Activated naive CD8-positive, alpha-beta T cell treated with anti-CD3 and anti-CD28 coated beads, Interleukin-2, amount 10 ng/mL, durations not matched to agents 7 days and 5 days (primary cell): ENCODE measurements at regions not wholly inside any gene's neighbourhood (a gene's known extent, or its start where the extent isn't known, plus 50 kb on each side); places are given as distances from the start of the nearest gene placed in this dataset.

Experiments
- ATAC-seq: fragments of 150-1000 bp; cut with Tn5 transposase; one replicate; pipeline ENCODE4 v1.10.0; 2021; ENCODE audit warnings: low read depth, moderate library complexity
- POLR2A ChIA-PET: fragments of 350-600 bp; sonication (Branson Sonifier 250); formaldehyde crosslinking; loops from one replicate; lab custom pipeline; 2021; ENCODE audit warnings: antibody characterized with exemption; lab: Charles Lee
- DNase-seq: peaks from one replicate; pipeline ENCODE4 v3.0.0; 2021
- H3K27ac Mint-ChIP-seq: one replicate; pipeline ENCODE4 v1.8.0; 2022; ENCODE audit warnings: mild to moderate bottlenecking, mixed read lengths
- H3K27me3 Mint-ChIP-seq: one replicate; pipeline ENCODE4 v1.8.0; 2022; ENCODE audit warnings: mild to moderate bottlenecking, moderate library complexity, mixed read lengths
- H3K36me3 Mint-ChIP-seq: one replicate; pipeline ENCODE4 v1.8.0; 2021; ENCODE audit warnings: mild to moderate bottlenecking, mixed read lengths
- H3K4me1 Mint-ChIP-seq: one replicate; pipeline ENCODE4 v1.8.0; 2021; ENCODE audit warnings: mixed read lengths
- H3K4me3 Mint-ChIP-seq: one replicate; pipeline ENCODE4 v1.8.0; 2022; ENCODE audit warnings: mild to moderate bottlenecking, moderate library complexity, mixed read lengths
- H3K9me3 Mint-ChIP-seq: one replicate; pipeline ENCODE4 v1.8.0; 2021; ENCODE audit warnings: mixed read lengths

GRCh38 chr3:152703245-152703890 is 131.6 kb upstream of the P2RY1 start:
- no peak for ATAC-seq
- POLR2A ChIA-PET: no interaction called here

DNA sequence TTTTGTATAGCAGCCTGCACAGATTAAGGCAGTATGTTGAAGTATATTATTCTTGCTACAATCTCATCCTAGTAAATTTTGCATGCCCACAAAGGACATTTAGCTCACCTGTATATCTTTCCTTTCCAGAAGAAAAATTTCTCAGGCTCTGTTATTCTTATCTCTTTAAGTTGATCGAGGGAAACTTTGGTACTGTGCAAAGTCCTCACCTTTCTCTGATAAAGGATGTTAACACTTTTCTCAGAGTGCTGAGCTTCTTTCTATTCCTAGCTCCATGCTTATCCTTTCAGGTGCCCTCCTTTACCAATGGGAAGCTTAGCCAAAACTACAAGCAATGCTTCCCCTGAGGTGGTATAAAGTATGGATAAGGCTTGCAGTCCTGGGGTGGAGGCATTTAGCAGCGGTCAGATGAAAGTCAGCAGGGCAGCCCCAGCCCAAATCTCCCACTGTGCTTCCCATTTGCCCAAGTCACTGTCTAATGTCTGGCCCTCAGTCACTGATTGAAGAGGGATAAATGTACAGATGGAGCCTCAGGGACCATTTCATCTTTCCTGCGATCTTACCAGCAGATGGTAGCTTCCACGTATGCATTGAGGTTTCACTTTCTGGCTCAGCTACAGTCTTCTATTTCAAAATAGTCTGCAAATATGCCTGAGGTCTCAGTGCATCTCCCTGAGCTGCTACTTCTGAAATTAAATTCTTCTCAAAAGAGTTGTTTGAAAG is 127.8 kb upstream of the P2RY1 start:
- DNase-seq: no peak
- Mint-ChIP-seq H3K27me3 (peaks cover 7% of the 10 kb centered on the region), H3K4me1 (no peaks in the 10 kb centered on the region), H3K4me3 (no peak overlapping the region), H3K9me3 (no peaks in the 10 kb centered on the region), H3K36me3 (no peaks in the 10 kb centered on the region), H3K27ac (no peak overlapping the region)
- POLR2A ChIA-PET: no interaction called here
- no peak for ATAC-seq

More at GRCh38 chr3:152703245-152703890, 131.6 kb upstream of the P2RY1 start:
- H3K9me3 Mint-ChIP-seq: no peaks in the 10 kb centered on the region
- no peaks in the 10 kb centered on the region for H3K27me3 Mint-ChIP-seq
- no peak overlapping the region for H3K27ac Mint-ChIP-seq
- H3K36me3 Mint-ChIP-seq: no peaks in the 10 kb centered on the region
- H3K4me3 Mint-ChIP-seq: no peak overlapping the region
- no peak for DNase-seq
- no peaks in the 10 kb centered on the region for H3K4me1 Mint-ChIP-seq

- Mint-ChIP-seq H3K36me3 (no peaks in the 10 kb centered on the region), H3K9me3 (no peaks in the 10 kb centered on the region), H3K4me1 (no peaks in the 10 kb centered on the region), H3K27ac (no peak overlapping the region), H3K27me3 (peaks cover 7% of the 10 kb centered on the region), H3K4me3 (no peak overlapping the region)
- ATAC-seq (no peak), DNase-seq (no peak)
- POLR2A ChIA-PET: no interaction called here
Measured at GRCh38 chr3:152709659-152710058, 125.3 kb upstream of the P2RY1 start.

DNA sequence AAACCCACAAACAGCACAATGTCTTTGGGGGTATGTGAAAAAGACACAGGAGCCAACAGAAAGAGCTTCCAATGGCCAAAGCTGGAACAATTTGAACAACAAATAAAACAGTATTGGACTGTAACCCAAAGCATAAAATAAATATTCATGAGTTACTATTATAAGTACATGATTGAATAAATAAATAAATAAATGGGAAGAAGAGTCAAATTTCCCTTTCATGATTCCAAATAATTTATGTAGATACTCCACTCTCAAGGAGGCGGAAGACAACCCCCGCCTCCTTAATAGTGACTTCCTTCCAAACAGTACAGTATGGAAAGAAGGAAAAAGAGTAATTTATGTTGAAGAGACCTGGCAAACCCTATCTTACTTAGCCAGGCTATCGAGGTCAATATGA is 124.4 kb upstream of the P2RY1 start:
- H3K9me3 Mint-ChIP-seq: no peaks in the 10 kb centered on the region
- H3K4me1 Mint-ChIP-seq: no peaks in the 10 kb centered on the region
- H3K27me3 Mint-ChIP-seq: peaks cover 7% of the 10 kb centered on the region
- DNase-seq: no peak
- H3K36me3 Mint-ChIP-seq: no peaks in the 10 kb centered on the region
- no peak for ATAC-seq
- H3K27ac Mint-ChIP-seq: no peak overlapping the region
- no peak overlapping the region for H3K4me3 Mint-ChIP-seq
- POLR2A ChIA-PET: no interaction called here

DNA sequence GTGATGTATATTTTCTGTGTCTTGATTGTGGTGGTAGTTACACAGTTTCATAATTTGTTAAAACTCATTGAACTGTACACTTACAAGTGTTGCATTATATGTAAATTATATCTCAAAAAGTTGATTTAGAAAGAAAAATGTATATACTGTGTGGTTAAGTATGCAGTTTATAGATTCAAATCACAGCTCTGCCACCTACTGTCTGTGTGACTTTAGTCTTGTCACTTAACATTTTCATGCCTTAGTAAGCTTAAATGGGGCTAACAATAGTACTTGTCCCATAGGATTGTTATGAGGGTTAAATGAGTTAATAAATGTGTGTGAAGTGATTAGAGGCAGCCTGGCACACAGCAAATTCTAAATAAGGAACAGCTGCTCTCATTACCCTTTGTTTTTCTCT is 120.9 kb upstream of the P2RY1 start:
- no peak for ATAC-seq
- Mint-ChIP-seq H3K27me3 (peaks cover 24% of the 10 kb centered on the region), H3K36me3 (no peaks in the 10 kb centered on the region), H3K4me3 (no peak overlapping the region), H3K9me3 (no peaks in the 10 kb centered on the region), H3K4me1 (no peaks in the 10 kb centered on the region), H3K27ac (no peak overlapping the region)
- no peak for DNase-seq
- POLR2A ChIA-PET: no interaction called here

DNA sequence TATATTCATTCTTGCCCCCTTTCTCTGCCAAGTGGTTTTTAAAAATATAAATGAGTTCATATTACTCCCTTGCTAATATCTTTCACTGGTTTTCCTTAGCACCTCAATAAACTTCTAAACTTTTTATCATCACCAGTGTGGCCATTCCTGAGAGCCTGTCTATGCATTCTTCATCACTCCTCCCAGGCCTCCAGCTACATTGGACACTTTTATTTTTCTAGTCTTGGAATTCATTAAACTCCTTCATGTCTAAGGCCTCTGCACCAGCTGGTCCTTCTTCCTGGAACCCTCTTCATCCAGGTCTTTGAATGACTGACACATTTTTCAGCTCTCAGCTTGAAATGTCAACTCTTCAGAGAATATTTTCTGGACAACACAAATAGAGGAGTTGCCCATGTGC is 120.4 kb upstream of the P2RY1 start:
- Mint-ChIP-seq H3K9me3 (no peaks in the 10 kb centered on the region), H3K36me3 (no peaks in the 10 kb centered on the region), H3K4me3 (no peak overlapping the region), H3K4me1 (no peaks in the 10 kb centered on the region), H3K27ac (no peak overlapping the region), H3K27me3 (peaks cover 24% of the 10 kb centered on the region)
- no peak for DNase-seq
- POLR2A ChIA-PET: no interaction called here
- ATAC-seq: no peak

GRCh38 chr3:152717252-152717651 is 117.7 kb upstream of the P2RY1 start:
- DNase-seq (no peak), ATAC-seq (no peak)
- Mint-ChIP-seq H3K4me1 (no peaks in the 10 kb centered on the region), H3K9me3 (peaks cover 2% of the 10 kb centered on the region), H3K27ac (no peak overlapping the region), H3K4me3 (no peak overlapping the region), H3K27me3 (peaks cover 26% of the 10 kb centered on the region), H3K36me3 (no peaks in the 10 kb centered on the region)
- POLR2A ChIA-PET: no interaction called here

- Mint-ChIP-seq H3K27ac (no peak overlapping the region), H3K4me1 (no peaks in the 10 kb centered on the region), H3K27me3 (peaks cover 29% of the 10 kb centered on the region), H3K9me3 (peaks cover 2% of the 10 kb centered on the region), H3K4me3 (no peak overlapping the region), H3K36me3 (no peaks in the 10 kb centered on the region)
- no peak for ATAC-seq
- DNase-seq: no peak
- POLR2A ChIA-PET: no interaction called here
Measured at GRCh38 chr3:152718810-152719209, 116.1 kb upstream of the P2RY1 start.

GRCh38 chr3:152719264-152719663 is 115.7 kb upstream of the P2RY1 start:
- peaks cover 2% of the 10 kb centered on the region for H3K9me3 Mint-ChIP-seq
- no peaks in the 10 kb centered on the region for H3K36me3 Mint-ChIP-seq
- POLR2A ChIA-PET: no interaction called here
- ATAC-seq: no peak
- H3K27ac Mint-ChIP-seq: no peak overlapping the region
- H3K4me1 Mint-ChIP-seq: no peaks in the 10 kb centered on the region
- H3K27me3 Mint-ChIP-seq: peaks cover 29% of the 10 kb centered on the region
- DNase-seq: no peak
- H3K4me3 Mint-ChIP-seq: no peak overlapping the region

GRCh38 chr3:152720951-152721718 is 113.8 kb upstream of the P2RY1 start:
- POLR2A ChIA-PET: no interaction called here
- no peaks in the 10 kb centered on the region for H3K36me3 Mint-ChIP-seq
- no peak overlapping the region for H3K4me3 Mint-ChIP-seq
- DNase-seq: no peak
- H3K27ac Mint-ChIP-seq: no peak overlapping the region
- no peak for ATAC-seq
- peaks cover under 1% of the 10 kb centered on the region for H3K4me1 Mint-ChIP-seq
- H3K9me3 Mint-ChIP-seq: peaks cover 2% of the 10 kb centered on the region
- H3K27me3 Mint-ChIP-seq: peaks cover 28% of the 10 kb centered on the region

GRCh38 chr3:152724270-152724669 is 110.7 kb upstream of the P2RY1 start:
- peaks cover 12% of the 10 kb centered on the region for H3K27me3 Mint-ChIP-seq
- H3K4me1 Mint-ChIP-seq: peaks cover 6% of the 10 kb centered on the region
- no peak for ATAC-seq
- no peak overlapping the region for H3K4me3 Mint-ChIP-seq
- H3K36me3 Mint-ChIP-seq: peaks cover 1% of the 10 kb centered on the region
- no peak for DNase-seq
- H3K27ac Mint-ChIP-seq: no peak overlapping the region
- POLR2A ChIA-PET: no interaction called here
- H3K9me3 Mint-ChIP-seq: peaks cover 4% of the 10 kb centered on the region

DNA sequence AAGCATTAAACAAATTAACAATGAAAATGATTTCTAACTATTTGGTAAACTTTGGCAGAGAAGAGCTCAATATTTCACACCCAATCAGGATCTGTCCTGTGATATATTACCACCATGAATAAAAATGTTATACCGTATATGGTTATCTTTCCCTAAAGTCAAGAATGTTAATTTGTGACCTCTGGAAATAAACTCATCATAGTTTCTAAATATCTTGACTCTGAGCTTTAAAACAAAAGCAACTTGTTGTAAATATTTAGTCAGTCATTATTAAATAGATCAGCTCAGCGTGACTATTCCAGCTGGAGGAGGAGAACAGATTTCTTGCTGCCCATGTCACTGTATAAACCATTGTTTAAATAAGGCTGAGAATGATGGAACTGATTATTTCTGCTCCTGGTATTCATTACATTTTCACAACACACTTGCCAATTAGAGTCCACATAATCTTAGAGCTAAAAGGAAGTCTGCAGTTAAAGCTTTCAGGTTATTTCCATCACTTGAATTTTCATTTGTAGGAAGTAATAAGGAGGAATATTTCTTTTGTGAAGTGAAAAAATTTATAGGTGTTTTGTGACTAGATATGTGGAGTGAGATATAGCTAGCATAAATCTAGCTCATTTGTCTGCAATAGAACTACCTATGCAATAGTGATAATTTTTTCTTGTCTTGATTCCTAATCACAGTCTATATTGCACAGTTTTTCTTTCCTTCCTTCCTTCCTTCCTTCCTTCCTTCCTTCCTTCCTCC is 106.5 kb upstream of the P2RY1 start:
- POLR2A ChIA-PET: no interaction called here
- Mint-ChIP-seq H3K36me3 (peaks cover 1% of the 10 kb centered on the region), H3K4me1 (peaks cover 6% of the 10 kb centered on the region), H3K27me3 (peaks cover 2% of the 10 kb centered on the region), H3K27ac (no peak overlapping the region), H3K9me3 (peaks cover 2% of the 10 kb centered on the region), H3K4me3 (no peak overlapping the region)
- ATAC-seq (no peak), DNase-seq (no peak)

DNA sequence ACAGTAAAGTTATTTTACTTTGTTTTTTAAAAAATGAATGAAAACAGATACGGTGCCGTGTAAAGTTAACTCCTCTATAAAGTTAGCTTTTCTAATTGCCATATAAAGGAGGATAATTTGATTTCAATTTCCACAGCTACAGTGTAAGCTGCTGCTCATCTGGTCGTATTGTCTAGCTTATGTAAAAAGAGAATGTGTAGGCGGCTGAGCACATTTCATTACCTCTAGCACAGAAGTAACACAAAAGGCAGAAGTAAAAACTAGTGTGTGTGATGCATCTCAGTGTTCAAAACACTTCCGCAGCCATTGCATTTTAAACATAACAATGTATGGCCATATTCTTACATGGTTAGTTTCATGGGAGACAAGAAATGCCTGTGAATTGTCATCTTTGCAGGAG is 105.0 kb upstream of the P2RY1 start:
- no peak overlapping the region for H3K4me3 Mint-ChIP-seq
- peaks cover 1% of the 10 kb centered on the region for H3K36me3 Mint-ChIP-seq
- DNase-seq (no peak), ATAC-seq (no peak)
- H3K4me1 Mint-ChIP-seq: peaks cover 6% of the 10 kb centered on the region
- H3K27me3 Mint-ChIP-seq: peaks cover 11% of the 10 kb centered on the region
- POLR2A ChIA-PET: no interaction called here
- no peak overlapping the region for H3K27ac Mint-ChIP-seq
- peaks cover 2% of the 10 kb centered on the region for H3K9me3 Mint-ChIP-seq
